ENCODE measurements at regions not wholly inside any gene's neighbourhood (a gene's known extent, or its start where the extent isn't known, plus 50 kb on each side); places are given as distances from the start of the nearest gene placed in this dataset.

DNA sequence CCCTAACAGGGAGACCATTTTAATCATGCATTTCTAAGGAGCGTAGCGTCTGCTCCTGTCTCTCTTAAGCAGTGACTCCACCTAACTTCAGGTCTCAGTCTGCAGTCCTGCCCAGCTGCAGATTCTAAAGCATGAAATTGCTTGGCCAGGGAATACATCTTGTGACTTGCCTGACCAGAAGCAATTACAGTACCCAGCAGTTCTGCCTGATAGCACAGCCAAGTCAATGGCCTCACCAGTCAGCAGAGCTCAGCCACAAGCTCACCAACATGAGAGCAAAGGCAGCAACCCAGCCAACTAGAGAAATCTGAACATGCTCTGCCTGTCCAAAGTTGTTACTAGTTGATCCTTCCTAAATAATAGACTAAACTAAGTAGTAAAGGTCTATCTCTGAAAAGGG lies 2011.9 kb upstream of the PCDH10 start:
- H3K4me3 ChIP-seq: no peak overlapping the region
- H3K27ac ChIP-seq (replicated peaks in 1 of 4): no peak overlapping the region
- no peaks in the 10 kb centered on the region for H3K4me1 ChIP-seq
- H3K9me3 ChIP-seq: no peaks in the 10 kb centered on the region
- TF ChIP-seq POLR2AphosphoS5 (IDR thresholded peaks at IDR 0.05) (no peak), EP300 (IDR thresholded peaks at IDR 0.05) (no peak), POLR2A (IDR thresholded peaks at IDR 0.05; ENCODE audit: low read depth) (no peak), CTCF (IDR thresholded peaks at IDR 0.05) (no peak)
- H3K36me3 ChIP-seq: no peaks in the 10 kb centered on the region
- WGBS: 100% methylated on average over 2 of the region's 2 CpGs
- intact Hi-C loops (cut with DNase I): no loop called here
- DNase-seq (ENCODE audit: extremely low spot score): no peak
- no peaks in the 10 kb centered on the region for H3K27me3 ChIP-seq

DNA sequence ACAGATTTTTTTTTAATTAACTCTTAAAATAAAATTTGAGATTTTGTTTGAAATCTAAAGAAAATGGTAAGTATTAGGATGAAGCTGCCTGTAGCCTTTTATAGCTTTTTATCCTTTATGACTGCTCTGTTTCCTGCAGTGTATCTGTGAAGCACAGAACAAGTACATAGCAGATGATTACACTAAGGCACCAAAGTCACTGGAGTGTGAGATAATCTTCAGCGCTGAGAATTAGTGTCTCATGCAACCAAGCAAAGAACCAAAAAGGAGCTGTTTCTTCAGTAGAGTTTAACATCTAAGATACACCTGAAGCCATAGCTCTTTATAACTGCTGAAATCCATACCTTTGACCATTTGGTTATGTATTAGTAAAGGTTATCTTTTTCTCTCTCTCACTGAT lies 1989.8 kb upstream of the PCDH10 start:
- intact Hi-C loops (cut with DNase I): no loop called here
- no peaks in the 10 kb centered on the region for H3K36me3 ChIP-seq
- no peaks in the 10 kb centered on the region for H3K9me3 ChIP-seq
- no peaks in the 10 kb centered on the region for H3K4me1 ChIP-seq
- WGBS: 81% methylated on average over 1 of the region's 1 CpG
- no peak overlapping the region for H3K27ac ChIP-seq (replicated peaks in 1 of 4)
- DNase-seq (ENCODE audit: extremely low spot score): no peak
- no peak overlapping the region for H3K4me3 ChIP-seq
- TF ChIP-seq EP300 (IDR thresholded peaks at IDR 0.05) (no peak), POLR2AphosphoS5 (IDR thresholded peaks at IDR 0.05) (no peak), POLR2A (IDR thresholded peaks at IDR 0.05; ENCODE audit: low read depth) (no peak), CTCF (IDR thresholded peaks at IDR 0.05) (no peak)
- H3K27me3 ChIP-seq: no peaks in the 10 kb centered on the region

GRCh38 chr4:131192318-131192717 lies 1956.8 kb upstream of the PCDH10 start:
- H3K36me3 ChIP-seq: no peaks in the 10 kb centered on the region
- no peak overlapping the region for H3K27ac ChIP-seq (replicated peaks in 1 of 4)
- no peaks in the 10 kb centered on the region for H3K27me3 ChIP-seq
- no peak overlapping the region for H3K4me3 ChIP-seq
- H3K4me1 ChIP-seq: no peaks in the 10 kb centered on the region
- no peaks in the 10 kb centered on the region for H3K9me3 ChIP-seq
- no peak for DNase-seq (ENCODE audit: extremely low spot score)
- TF ChIP-seq EP300 (IDR thresholded peaks at IDR 0.05): no peak
- TF ChIP-seq POLR2AphosphoS5 (IDR thresholded peaks at IDR 0.05): no peak
- TF ChIP-seq CTCF (IDR thresholded peaks at IDR 0.05): no peak
- TF ChIP-seq POLR2A (IDR thresholded peaks at IDR 0.05; ENCODE audit: low read depth): no peak
- intact Hi-C loops (cut with DNase I): no loop called here
- 85% methylated on average over 1 of the region's 1 CpG for WGBS

DNA sequence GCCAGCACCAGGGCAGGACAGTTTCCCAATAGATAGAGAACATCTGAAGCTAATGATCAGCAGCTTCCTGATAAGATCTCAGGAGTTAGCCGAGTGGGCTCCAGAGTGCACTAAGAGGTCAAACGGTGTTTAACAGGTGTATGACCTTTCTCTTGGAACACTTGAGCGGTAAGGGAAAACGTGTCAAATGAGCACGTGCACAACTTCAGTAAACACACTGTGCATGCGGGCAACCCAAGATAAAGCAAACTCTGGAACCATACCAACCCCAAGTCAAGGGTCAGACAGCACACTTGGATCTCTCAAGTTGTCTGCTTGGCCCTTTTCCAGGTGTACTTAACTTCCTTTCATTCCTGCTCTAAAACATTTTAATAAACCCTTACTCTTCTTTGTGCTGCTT lies 1941.5 kb upstream of the PCDH10 start:
- H3K4me1 ChIP-seq: no peaks in the 10 kb centered on the region
- H3K27ac ChIP-seq (replicated peaks in 1 of 4): no peak overlapping the region
- H3K9me3 ChIP-seq: no peaks in the 10 kb centered on the region
- DNase-seq (ENCODE audit: extremely low spot score): no peak
- WGBS: 82% methylated on average over 6 of the region's 6 CpGs
- TF ChIP-seq CTCF (IDR thresholded peaks at IDR 0.05): no peak
- TF ChIP-seq EP300 (IDR thresholded peaks at IDR 0.05): no peak
- TF ChIP-seq POLR2A (IDR thresholded peaks at IDR 0.05; ENCODE audit: low read depth): no peak
- TF ChIP-seq POLR2AphosphoS5 (IDR thresholded peaks at IDR 0.05): no peak
- no peaks in the 10 kb centered on the region for H3K27me3 ChIP-seq
- no peaks in the 10 kb centered on the region for H3K36me3 ChIP-seq
- intact Hi-C loops (cut with DNase I): no loop called here
- no peak overlapping the region for H3K4me3 ChIP-seq

DNA sequence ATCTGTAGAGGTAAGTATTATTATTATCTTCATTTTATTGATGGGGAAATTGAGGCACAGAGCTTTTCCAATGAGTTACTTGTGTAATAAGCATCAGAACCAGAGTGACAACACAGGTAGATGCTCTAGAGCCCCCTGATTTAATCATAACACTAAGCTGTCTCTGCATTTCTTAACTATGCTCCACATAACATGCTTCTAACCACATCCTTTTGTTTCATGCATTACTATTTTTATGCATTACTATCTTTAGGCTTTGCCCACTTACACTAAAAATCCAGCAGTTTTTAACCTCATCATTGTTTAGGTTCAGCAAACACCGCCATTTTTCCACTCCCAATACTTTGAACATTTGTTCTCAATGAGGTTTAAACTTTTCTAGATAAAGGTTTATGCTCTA lies 1900.8 kb upstream of the PCDH10 start:
- no peak overlapping the region for H3K27ac ChIP-seq (replicated peaks in 1 of 4)
- no peaks in the 10 kb centered on the region for H3K4me1 ChIP-seq
- intact Hi-C loops (cut with DNase I): no loop called here
- no peak for DNase-seq (ENCODE audit: extremely low spot score)
- no peaks in the 10 kb centered on the region for H3K36me3 ChIP-seq
- WGBS: 0% methylated on average over 1 of the region's 1 CpG
- no peak overlapping the region for H3K4me3 ChIP-seq
- H3K27me3 ChIP-seq: no peaks in the 10 kb centered on the region
- no peaks in the 10 kb centered on the region for H3K9me3 ChIP-seq
- TF ChIP-seq POLR2AphosphoS5 (IDR thresholded peaks at IDR 0.05): no peak
- no peak for TF ChIP-seq CTCF (IDR thresholded peaks at IDR 0.05)
- no peak for TF ChIP-seq EP300 (IDR thresholded peaks at IDR 0.05)
